GM18520 (cell line): ENCODE measurements at regions not wholly inside any gene's neighbourhood (a gene's known extent, or its start where the extent isn't known, plus 50 kb on each side); places are given as distances from the start of the nearest gene placed in this dataset.
"Not testable (repeated sequence)": the region's sequence is repeated elsewhere in the genome, so short reads cannot be mapped to it uniquely, and the experiment has no call there.

ENCODE experiments used
- ATAC-seq: cut with Tn5 transposase; IDR thresholded peaks from one replicate; pipeline ENCODE4 v1.9.1; 2021; ENCODE audit not compliant: unreplicated experiment

- ATAC-seq, result no peak
These were observed 280.4 kb downstream of the HS3ST3B1 start for GRCh38 chr17:14581186-14581830.

- no peak for ATAC-seq
These were observed 279.6 kb downstream of the HS3ST3B1 start for GRCh38 chr17:14580499-14580898.

- ATAC-seq, result no peak
These were observed 278.8 kb downstream of the HS3ST3B1 start for GRCh38 chr17:14579716-14580115.

GRCh38 chr17:14575471-14575953, 274.6 kb downstream of the HS3ST3B1 start:
- no peak for ATAC-seq

- not testable (repeated sequence) for ATAC-seq
These were observed 259.4 kb downstream of the HS3ST3B1 start for GRCh38 chr17:14560325-14560724.

- ATAC-seq, result no peak
These were observed 258.6 kb downstream of the HS3ST3B1 start for GRCh38 chr17:14559264-14560119.

GRCh38 chr17:14557480-14557879, 256.6 kb downstream of the HS3ST3B1 start:
- no peak for ATAC-seq

- ATAC-seq, result no peak
These were observed 253.0 kb downstream of the HS3ST3B1 start for GRCh38 chr17:14553847-14554246.

- ATAC-seq, result no peak
These were observed 251.4 kb downstream of the HS3ST3B1 start for GRCh38 chr17:14552306-14552705.

- no peak for ATAC-seq
These were observed 246.7 kb downstream of the HS3ST3B1 start for GRCh38 chr17:14547556-14547955.

- ATAC-seq, result no peak
These were observed 246.1 kb downstream of the HS3ST3B1 start for GRCh38 chr17:14547016-14547415.

GRCh38 chr17:14545156-14545906, 244.4 kb downstream of the HS3ST3B1 start:
- no peak for ATAC-seq

GRCh38 chr17:14541714-14542113, 240.8 kb downstream of the HS3ST3B1 start:
- ATAC-seq, result no peak

- ATAC-seq, result no peak
These were observed 238.9 kb downstream of the HS3ST3B1 start for GRCh38 chr17:14539801-14540200.

- not testable (repeated sequence) for ATAC-seq
These were observed 231.4 kb downstream of the HS3ST3B1 start for GRCh38 chr17:14532242-14532641.

- no peak for ATAC-seq
These were observed 224.9 kb downstream of the HS3ST3B1 start for GRCh38 chr17:14525551-14526455.

GRCh38 chr17:14522795-14523387, 222.0 kb downstream of the HS3ST3B1 start:
- ATAC-seq, result no peak

GRCh38 chr17:14518919-14519318, 218.0 kb downstream of the HS3ST3B1 start:
- not testable (repeated sequence) for ATAC-seq

- no peak for ATAC-seq
These were observed 214.1 kb downstream of the HS3ST3B1 start for GRCh38 chr17:14514973-14515372.

- no peak for ATAC-seq
These were observed 213.0 kb downstream of the HS3ST3B1 start for GRCh38 chr17:14513835-14514234.
